Mucosa of rectum (tissue), 2 donors: ENCODE measurements at regions not wholly inside any gene's neighbourhood (a gene's known extent, or its start where the extent isn't known, plus 50 kb on each side); places are given as distances from the start of the nearest gene placed in this dataset.

ENCODE experiments used
- H3K27ac ChIP-seq, 2 donors: one replicate each; pipeline ENCODE4 v1.7.0; 2013; ENCODE audit warnings: inconsistent platforms in 2 of 2, low read depth in 2 of 2, low read length in 2 of 2
- H3K27me3 ChIP-seq, 2 donors: one replicate each; pipeline ENCODE4 v1.7.0; 2013; ENCODE audit warnings: low read length in 2 of 2; ENCODE audit not compliant: control insufficient read depth in 2 of 2, insufficient read depth in 2 of 2
- H3K36me3 ChIP-seq, 2 donors: one replicate each; pipeline ENCODE4 v1.7.0; 2013; ENCODE audit warnings: low read length in 2 of 2; ENCODE audit not compliant: control insufficient read depth in 2 of 2, insufficient read depth in 2 of 2
- H3K4me1 ChIP-seq, 2 donors: one replicate each; pipeline ENCODE4 v1.7.0; 2013; ENCODE audit warnings: low read length in 2 of 2, mild to moderate bottlenecking in 1 of 2; ENCODE audit not compliant: control insufficient read depth in 2 of 2, insufficient read depth in 2 of 2
- H3K4me3 ChIP-seq, 2 donors: one replicate each; pipeline ENCODE4 v1.7.0; 2013; ENCODE audit warnings: low read length in 2 of 2
- H3K9ac ChIP-seq, 2 donors: one replicate each; pipeline ENCODE4 v1.7.0; 2013; ENCODE audit warnings: low read length in 2 of 2, low read depth in 1 of 2, mild to moderate bottlenecking in 1 of 2
- H3K9me3 ChIP-seq, 2 donors: one replicate each; pipeline ENCODE4 v1.7.0; 2013; ENCODE audit warnings: low read length in 2 of 2; ENCODE audit not compliant: control insufficient read depth in 2 of 2
- donor health status: healthy.
- donor health status: Normal muscosa, but diverticular disease.

DNA sequence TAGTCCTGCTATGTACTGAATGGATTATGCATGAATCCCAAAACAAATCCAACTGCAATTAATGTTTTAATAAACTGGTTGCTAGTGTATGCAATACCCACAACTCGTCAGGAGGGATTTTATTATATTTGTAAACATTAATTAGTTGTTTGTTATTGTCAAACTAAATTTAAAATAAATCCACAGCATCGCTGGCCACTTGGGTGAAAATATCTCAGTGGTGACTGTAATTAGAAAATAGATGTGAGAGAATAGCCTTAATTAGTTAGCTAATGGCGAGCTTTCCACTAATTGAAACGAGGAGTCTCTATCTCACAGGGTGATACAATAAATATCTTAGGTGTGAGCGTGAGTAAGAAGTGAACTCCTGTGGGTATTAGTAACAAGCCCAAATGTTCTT lies 176.8 kb downstream of the LINC00237 start:
- Histone ChIP-seq H3K27me3 (no peaks in the 10 kb centered on the region), H3K9me3 (no peaks in the 10 kb centered on the region), H3K36me3 (no peaks in the 10 kb centered on the region), H3K27ac (no peak overlapping the region), H3K9ac (no peak overlapping the region), H3K4me3 (no peak overlapping the region), H3K4me1 (no peaks in the 10 kb centered on the region)

DNA sequence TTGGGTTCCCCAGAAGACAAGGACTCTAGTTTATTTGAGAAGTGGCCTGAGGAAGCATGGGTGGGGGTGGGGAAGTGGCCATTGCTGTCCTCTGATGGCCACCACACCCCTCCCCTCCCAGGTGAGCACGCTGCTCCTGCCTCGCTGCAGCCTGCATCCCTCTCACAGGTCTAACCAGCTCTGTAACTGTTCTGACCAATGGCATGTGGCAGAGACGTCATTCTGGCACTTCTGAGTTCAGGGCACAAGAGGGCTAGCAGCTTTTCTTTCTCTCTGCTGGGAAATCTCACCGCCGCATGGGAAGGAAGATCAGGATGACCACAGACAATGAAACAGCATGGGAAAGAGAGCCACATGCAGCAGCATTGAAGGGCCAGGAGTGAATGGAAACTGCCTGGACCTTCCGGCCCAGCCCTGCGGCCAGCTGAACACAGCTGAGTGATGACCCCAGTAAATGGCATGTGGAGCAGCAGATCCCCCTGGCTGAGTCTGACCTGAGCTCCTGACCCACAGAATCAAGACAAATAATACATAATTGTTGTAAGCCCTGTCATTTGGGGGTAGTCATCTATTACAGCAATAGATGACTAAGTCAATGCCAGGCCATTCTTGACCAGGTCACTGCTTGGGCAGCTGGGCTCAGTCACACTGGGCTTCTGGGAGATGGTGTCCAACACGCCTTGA lies 179.8 kb downstream of the LINC00237 start:
- Histone ChIP-seq H3K4me3 (no peak overlapping the region), H3K27me3 (no peaks in the 10 kb centered on the region), H3K9ac (no peak overlapping the region), H3K36me3 (no peaks in the 10 kb centered on the region), H3K27ac (no peak overlapping the region), H3K4me1 (no peaks in the 10 kb centered on the region), H3K9me3 (no peaks in the 10 kb centered on the region)

DNA sequence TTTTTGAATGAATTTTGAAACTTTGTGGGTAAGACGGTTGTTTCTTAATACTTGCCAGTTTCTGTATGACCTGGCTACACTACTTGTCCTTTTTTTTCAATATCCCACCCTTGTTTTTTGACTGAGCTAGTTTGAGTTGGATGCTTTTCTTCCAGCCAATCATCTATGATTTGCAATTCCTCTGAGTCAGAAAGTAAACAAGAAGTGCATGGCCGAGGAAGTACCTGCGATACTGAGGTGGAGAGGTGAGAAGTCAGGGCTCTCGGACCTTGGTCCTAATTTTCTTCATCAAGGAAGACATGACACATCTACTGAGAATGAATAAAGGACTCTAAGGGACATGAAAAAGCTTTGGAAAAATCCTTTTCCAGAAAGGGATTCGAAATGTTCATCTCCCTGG lies 185.7 kb downstream of the LINC00237 start:
- Histone ChIP-seq H3K27me3 (no peaks in the 10 kb centered on the region), H3K9me3 (peaks cover 0 to 3% of the 10 kb centered on the region in 2 donors), H3K4me3 (no peak overlapping the region), H3K27ac (no peak overlapping the region), H3K36me3 (no peaks in the 10 kb centered on the region), H3K4me1 (no peaks in the 10 kb centered on the region), H3K9ac (no peak overlapping the region)

- Histone ChIP-seq H3K27ac (no peak overlapping the region), H3K4me1 (no peaks in the 10 kb centered on the region), H3K9me3 (peaks cover 0 to 3% of the 10 kb centered on the region in 2 donors), H3K4me3 (no peak overlapping the region), H3K36me3 (no peaks in the 10 kb centered on the region), H3K9ac (no peak overlapping the region), H3K27me3 (no peaks in the 10 kb centered on the region)
Measured at GRCh38 chr20:20915844-20916243, 190.3 kb downstream of the LINC00237 start.

GRCh38 chr20:20904501-20904831 lies 192.0 kb upstream of the RALGAPA2 start:
- Histone ChIP-seq H3K27ac (no peak overlapping the region), H3K27me3 (peaks cover 0 to 2% of the 10 kb centered on the region in 2 donors), H3K4me3 (no peak overlapping the region), H3K4me1 (no peaks in the 10 kb centered on the region), H3K9ac (no peak overlapping the region), H3K36me3 (no peaks in the 10 kb centered on the region), H3K9me3 (no peaks in the 10 kb centered on the region)

DNA sequence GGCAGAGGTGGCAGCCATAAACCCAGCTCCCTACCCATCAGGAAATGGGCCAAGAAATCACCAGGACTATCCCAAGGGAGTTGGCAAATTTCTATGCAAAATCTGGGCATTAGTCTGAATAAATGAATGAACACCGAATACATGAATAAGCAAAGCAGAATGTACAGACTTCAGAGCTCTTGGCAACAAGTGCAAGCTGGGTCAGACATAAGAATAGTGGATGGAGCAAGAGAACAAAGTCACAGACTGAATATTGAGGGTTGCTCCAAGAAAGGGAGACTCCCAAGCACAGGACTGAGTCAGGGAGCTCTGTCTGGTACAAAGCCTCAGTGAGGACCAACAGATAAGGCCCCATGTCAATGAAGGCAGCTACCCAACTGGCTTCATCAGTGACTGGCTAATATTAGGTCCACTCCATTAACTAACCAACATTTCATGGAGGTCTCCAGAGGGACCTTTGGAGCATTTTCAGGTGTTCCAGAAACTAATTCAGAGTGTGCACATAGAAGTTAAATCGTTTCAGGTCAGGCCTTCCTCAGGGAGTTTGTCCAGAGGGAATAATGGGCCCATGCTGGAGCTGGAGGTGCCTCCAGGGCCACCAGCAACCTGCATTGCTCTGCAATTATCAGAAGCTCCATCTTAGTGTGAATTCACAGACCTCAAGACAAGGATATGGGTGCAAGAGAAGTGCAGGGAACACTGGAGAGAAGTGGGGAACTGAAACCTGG lies 191.5 kb upstream of the RALGAPA2 start:
- H3K27ac ChIP-seq, result no peak overlapping the region
- no peaks in the 10 kb centered on the region for H3K4me1 ChIP-seq
- no peaks in the 10 kb centered on the region for H3K27me3 ChIP-seq
- no peaks in the 10 kb centered on the region for H3K36me3 ChIP-seq
- H3K4me3 ChIP-seq, result no peak overlapping the region
- no peaks in the 10 kb centered on the region for H3K9me3 ChIP-seq
- no peak overlapping the region for H3K9ac ChIP-seq

- no peak overlapping the region for H3K27ac ChIP-seq
- no peak overlapping the region for H3K9ac ChIP-seq
- no peaks in the 10 kb centered on the region for H3K27me3 ChIP-seq
- no peaks in the 10 kb centered on the region for H3K4me1 ChIP-seq
- no peaks in the 10 kb centered on the region for H3K9me3 ChIP-seq
- no peaks in the 10 kb centered on the region for H3K36me3 ChIP-seq
- no peak overlapping the region for H3K4me3 ChIP-seq
Measured at GRCh38 chr20:20897922-20898321, 185.5 kb upstream of the RALGAPA2 start.

DNA sequence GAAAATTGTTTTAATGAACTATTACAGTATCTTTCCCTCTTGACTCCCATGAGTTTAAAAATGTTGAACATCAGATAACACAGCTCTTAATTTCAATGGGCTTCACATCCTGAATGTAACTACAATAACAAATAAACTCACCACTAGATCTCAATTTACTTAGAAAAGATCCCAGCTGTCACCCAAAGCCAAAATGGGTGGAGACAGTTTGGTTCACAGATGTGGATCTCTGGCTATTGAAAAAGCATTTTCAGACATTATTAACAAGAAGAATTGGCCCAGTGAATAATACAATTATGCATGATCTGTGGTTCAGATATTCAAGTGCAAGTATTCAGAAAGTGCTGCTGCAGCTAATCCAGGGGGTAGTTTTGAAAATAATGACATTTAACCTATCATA lies 184.7 kb upstream of the RALGAPA2 start:
- no peaks in the 10 kb centered on the region for H3K36me3 ChIP-seq
- no peaks in the 10 kb centered on the region for H3K4me1 ChIP-seq
- H3K9ac ChIP-seq, result no peak overlapping the region
- H3K27ac ChIP-seq, result no peak overlapping the region
- H3K4me3 ChIP-seq, result no peak overlapping the region
- H3K9me3 ChIP-seq, result no peaks in the 10 kb centered on the region
- H3K27me3 ChIP-seq, result no peaks in the 10 kb centered on the region

- H3K27ac ChIP-seq, result no peak overlapping the region
- H3K9ac ChIP-seq, result no peak overlapping the region
- no peaks in the 10 kb centered on the region for H3K27me3 ChIP-seq
- H3K4me1 ChIP-seq, result no peaks in the 10 kb centered on the region
- no peak overlapping the region for H3K4me3 ChIP-seq
- H3K36me3 ChIP-seq, result no peaks in the 10 kb centered on the region
- H3K9me3 ChIP-seq, result no peaks in the 10 kb centered on the region
Measured at GRCh38 chr20:20896606-20897005, 184.2 kb upstream of the RALGAPA2 start.

DNA sequence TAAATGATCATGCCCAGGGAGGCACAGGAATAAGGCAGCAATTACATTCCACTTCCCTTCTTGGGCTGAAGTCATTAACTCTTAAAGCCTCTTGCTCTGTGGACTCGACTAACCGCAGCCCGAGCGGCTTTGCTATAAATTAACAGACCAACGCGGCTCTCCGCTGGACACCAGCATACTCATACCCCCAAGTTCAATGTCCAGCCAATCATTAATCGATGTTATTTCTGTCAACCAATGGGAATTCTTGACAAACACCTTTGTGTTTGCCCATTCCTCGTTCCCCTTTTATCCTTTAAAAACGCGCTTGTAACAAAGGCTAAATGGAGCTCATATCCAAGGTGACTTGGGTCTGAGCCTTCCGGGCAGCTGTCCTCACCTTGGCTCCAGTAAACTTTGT lies 183.1 kb upstream of the RALGAPA2 start:
- no peaks in the 10 kb centered on the region for H3K36me3 ChIP-seq
- H3K27me3 ChIP-seq, result no peaks in the 10 kb centered on the region
- no peak overlapping the region for H3K9ac ChIP-seq
- no peaks in the 10 kb centered on the region for H3K4me1 ChIP-seq
- H3K27ac ChIP-seq, result no peak overlapping the region
- H3K9me3 ChIP-seq, result no peaks in the 10 kb centered on the region
- H3K4me3 ChIP-seq, result no peak overlapping the region
